ENCODE measurements at regions not wholly inside any gene's neighbourhood (a gene's known extent, or its start where the extent isn't known, plus 50 kb on each side); places are given as distances from the start of the nearest gene placed in this dataset.
"Not testable (repeated sequence)": the region's sequence is repeated elsewhere in the genome, so short reads cannot be mapped to it uniquely, and the experiment has no call there.

GRCh38 chr6:167409079-167409478, 84.2 kb downstream of the TTLL2 start:
- no peak for DNase-seq

DNA sequence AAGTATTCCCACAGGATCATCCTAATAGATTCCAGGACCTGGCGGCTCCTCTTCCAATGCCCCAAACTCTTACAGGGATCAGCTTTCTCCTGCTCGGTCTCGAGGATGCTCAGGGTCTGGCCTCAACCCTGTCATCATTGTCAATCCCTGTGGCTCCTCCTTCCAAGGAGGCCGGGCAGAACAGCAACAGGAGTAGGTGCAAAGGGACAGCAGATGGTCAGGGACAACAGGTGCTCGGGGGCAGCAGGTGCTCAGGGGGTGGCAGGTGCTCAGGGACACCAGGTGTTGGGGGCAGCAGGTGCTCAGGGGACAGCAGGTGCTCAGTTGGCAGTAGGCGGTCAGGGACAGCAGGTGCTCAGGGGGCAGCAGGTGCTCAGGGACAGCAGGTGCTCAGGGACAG, 84.8 kb downstream of the TTLL2 start:
- no peak for DNase-seq

DNA sequence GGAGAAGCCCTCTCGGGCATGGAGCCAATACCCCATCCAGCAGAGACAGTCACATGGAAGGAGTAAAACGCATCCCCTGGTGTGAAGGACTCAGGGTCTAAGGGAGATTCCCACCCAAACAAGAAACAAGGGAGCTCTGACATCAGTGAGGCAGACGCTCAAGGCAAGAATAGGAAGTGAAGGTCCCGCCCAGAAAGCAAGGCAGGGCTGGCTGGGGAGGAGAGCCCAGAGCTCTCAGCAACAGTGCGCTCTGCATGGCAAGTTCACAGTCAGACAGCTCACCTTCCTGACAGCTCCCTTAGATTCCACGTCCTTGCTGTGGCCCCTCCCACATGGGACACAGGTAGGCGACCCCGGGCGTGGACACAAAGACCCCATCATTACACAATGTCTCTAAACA, 85.6 kb downstream of the TTLL2 start:
- no peak for DNase-seq

DNA sequence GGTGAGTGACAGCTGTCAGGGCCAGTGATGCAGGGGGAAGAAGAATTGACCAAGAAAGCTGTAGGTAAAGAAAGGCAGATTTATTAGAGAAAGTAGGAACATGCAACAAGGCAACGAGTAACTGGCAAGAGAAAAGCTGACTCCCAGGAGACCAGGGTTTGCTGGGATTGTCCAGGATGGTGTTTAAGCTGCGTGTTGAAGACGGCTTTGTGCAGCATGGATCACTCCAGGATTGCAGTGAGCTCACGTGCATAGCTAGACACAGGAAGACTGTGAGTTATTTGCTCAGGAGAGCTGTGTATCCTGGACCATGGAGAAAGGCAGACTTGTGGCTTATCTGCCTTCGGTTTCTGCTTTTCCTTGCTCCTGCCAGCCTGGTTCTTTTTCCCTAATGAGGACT, 87.6 kb downstream of the TTLL2 start:
- no peak for DNase-seq

- DNase-seq = no peak
Measured at GRCh38 chr6:167415441-167415961, 90.6 kb downstream of the TTLL2 start.

GRCh38 chr6:167416676-167417430, 92.0 kb downstream of the TTLL2 start:
- DNase-seq = no peak

DNA sequence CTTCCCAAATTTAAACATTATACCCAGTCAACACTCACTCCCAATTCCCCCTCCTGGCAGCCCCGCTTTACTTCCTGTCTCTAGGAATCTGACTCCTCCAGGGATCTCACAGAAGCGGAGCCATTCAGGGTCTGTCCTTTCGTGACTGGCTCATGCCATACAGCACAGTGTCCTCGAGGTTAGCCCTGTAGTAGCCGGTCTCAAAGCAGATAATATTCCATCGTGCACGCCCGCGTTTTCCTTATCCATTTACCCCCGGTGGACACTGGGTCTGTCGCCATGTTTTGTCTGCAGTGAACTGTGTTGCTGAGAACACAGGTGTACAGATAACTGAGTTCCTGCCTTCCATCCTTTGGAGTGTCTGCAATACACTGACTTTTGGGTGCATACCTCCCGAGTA, 95.3 kb downstream of the TTLL2 start:
- no peak for DNase-seq

DNA sequence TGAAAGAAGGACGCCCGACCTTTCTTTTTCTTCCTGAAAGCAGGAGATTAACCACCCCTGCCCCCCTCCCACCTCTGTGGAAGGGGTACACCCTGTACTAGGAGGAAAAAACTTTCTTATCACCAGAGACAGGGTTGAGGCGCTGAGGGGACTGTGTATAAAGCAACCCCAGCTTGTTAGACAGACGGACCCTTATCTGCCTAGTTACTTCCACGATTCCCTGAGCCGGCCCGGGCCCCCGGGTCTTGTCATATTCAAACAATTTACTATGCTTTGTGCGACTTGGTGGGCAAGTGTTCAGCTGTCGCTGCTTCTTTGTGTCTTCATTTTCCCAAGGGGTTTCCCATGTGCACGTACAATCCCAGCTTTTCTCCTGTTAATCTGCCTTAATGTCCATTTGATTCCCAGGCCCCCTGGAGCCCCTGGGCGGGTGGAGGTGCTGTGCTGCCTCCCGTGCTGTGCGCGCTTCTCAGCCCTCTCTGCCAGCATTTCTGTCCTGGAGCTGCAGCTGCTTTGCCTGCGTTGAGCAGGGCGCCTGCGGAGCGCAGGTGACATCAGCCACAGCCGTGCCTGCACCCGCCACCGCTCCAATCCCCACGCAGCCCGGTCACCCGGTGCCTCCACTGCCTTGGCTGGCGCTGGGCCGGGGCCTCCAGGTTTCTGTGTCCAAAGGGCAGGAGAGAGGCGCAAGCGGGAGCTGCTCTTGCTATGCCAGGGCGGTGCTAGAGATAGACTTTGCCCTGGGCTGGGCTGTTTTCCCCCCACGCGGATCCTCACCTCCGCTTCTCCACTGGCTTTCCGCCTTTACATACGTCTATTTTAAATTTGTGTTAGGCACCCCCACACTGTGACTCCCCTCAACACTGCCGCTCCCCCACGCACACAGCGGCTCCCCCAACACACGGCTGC, 96.2 kb downstream of the TTLL2 start:
- DNase-seq = no peak

DNA sequence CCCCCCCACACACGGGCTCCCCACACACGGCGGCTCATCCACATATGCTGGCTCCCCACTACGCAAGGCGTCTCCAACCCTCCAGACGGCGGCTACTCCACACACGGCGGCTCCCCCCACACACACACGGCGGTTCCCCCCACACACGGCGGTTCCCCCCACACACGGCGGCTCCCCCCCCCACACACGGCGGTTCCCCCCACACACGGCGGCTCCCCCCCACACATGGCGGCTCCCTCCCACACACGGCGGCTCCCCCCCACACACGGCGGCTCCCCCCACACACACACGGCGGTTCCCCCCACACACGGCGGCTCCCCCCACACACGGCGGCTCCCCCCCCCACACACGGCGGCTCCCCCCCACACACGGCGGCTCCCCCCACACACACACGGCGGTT, 97.1 kb downstream of the TTLL2 start:
- DNase-seq = not testable (repeated sequence)

GRCh38 chr6:167422934-167423333, 98.0 kb downstream of the TTLL2 start:
- no peak for DNase-seq

- no peak for DNase-seq
Measured at GRCh38 chr6:167424060-167424673, 99.3 kb downstream of the TTLL2 start.

GRCh38 chr6:167424700-167425099, 99.8 kb downstream of the TTLL2 start:
- no peak for DNase-seq

- DNase-seq = no peak
Measured at GRCh38 chr6:167426084-167426483, 101.2 kb downstream of the TTLL2 start.

- no peak for DNase-seq
Measured at GRCh38 chr6:167426651-167427050, 101.8 kb downstream of the TTLL2 start.

DNA sequence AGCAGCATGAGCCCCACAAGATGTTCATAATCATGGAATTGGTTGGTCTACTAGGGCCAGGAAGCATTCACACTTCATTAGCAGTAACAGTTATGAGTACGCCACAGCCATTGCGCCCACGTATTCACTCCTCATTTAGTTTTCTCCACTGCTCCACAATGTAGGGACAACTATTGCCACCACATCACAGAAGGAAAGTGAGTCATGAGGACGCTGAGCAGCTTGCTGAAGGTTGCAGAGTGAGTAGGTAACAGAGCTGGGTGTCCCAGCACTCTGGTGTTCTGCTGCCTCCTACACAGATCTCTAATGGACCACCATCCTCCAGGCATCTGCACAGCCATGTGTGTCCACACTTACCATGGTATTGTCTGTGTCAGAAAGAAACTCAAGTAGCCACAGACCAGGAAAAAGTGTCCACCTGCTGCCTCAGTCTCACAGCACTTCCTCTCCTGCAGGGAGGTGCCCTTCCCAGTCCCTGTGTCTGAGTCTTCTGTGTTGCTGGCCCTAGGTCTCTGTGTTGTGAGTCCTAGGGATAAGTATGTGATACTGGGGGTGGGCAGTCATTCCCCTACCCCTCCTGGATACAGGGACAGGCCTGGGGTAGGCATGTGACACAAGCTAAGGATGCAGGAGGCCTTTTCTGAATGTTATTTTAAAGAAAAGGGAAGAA, 103.9 kb downstream of the TTLL2 start:
- no peak for DNase-seq

- no peak for DNase-seq
Measured at GRCh38 chr6:167429353-167429752, 104.5 kb downstream of the TTLL2 start.

- DNase-seq = no peak
Measured at GRCh38 chr6:167435209-167435728, 110.4 kb downstream of the TTLL2 start.

- no peak for DNase-seq
Measured at GRCh38 chr6:167437888-167438484, 113.1 kb downstream of the TTLL2 start.

DNA sequence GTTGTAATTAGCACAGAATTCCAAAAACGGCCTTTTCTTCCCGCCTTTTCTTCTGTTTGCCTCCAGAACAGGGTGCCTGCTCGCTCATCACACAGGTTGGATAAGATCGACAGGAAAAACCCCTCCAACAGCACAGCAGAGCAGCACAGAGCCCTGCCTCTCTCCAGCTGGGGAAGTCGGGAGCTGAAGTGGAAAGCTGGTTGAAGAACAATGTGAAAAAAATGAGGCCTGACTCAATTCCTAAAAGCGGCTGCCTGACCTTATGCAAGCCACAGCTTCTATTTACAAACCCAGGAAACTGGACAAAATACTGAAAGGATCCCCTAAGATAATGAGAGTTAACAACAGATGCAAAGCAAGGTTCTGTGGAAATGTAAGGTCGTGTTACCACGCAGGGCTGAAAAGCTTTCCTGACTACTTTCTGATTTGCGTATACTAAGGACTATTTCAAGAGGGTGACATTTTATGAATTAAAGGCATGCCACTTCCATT, 116.9 kb downstream of the TTLL2 start:
- no peak for DNase-seq

GRCh38 chr6:167442245-167442644, 117.4 kb downstream of the TTLL2 start:
- DNase-seq = no peak

DNA sequence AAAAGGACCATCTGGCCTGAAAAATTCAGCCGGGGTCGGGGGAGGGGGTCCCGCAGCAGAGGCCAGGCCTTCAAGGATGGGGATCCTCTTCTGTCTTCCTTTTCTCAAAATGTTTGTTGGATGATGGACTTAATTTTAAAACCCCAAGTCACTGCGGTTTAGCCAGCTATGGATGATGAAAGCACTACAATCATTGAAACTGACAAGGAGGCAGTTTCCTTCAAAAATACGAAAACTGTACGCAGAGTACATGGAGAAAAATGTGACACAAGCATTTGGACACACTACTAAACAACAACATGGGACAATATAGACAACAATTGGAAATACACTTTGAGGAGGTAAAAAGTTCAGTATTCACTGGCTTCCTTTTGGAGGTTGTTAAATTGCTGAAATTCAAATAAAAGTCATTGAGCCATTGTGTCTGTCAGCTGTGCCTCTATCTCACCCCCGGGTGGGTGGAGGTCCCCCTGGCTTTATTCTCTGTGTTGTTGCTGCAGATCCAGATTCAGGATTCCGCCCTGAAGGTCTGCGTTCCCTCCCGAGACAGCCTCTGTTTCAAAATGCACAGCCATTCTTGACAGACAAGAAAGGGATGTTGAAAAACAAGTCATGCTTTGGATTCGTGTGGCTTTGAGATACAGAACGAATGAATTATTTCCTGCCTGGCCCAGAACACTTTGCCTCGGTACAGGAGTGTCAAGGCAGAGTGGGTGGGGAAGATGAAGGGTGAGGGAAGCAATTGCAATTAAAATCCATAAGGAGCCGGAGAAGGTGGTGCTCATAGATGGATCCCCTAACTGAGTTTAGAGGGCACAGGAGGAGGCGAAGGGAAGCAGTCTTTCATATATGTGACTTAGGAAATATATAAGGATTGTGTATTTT, 118.2 kb downstream of the TTLL2 start:
- DNase-seq = no peak

All from CD4-positive, alpha-beta T cell treated with Interleukin-4 for 4 hours (primary cell).